Tibial nerve (tissue), 4 donors: ENCODE measurements at regions not wholly inside any gene's neighbourhood (a gene's known extent, or its start where the extent isn't known, plus 50 kb on each side); places are given as distances from the start of the nearest gene placed in this dataset.

Source experiments
- DNase-seq, 2 donors: peaks; one replicate each; pipeline ENCODE4 v3.0.0-alpha.2; 2019; ENCODE audit warnings: low spot score in 2 of 2
- H3K27ac ChIP-seq, 4 donors: fragments of 200-600 bp; sonication (generic) in 3 of 4; one replicate each; pipeline ENCODE4 v1.5.1; 2017 to 2019; ENCODE audit warnings: mild to moderate bottlenecking in 1 of 4
- H3K27me3 ChIP-seq, 2 donors: fragments of 200-600 bp; sonication (generic) in 1 of 2; one replicate each; pipeline versions ENCODE4 v1.5.1 to v1.6.0; 2017 to 2019
- H3K36me3 ChIP-seq, 3 donors: fragments of 200-600 bp; sonication (generic); one replicate each; pipeline ENCODE4 v1.5.1; 2018 to 2019
- H3K4me1 ChIP-seq, 4 donors: fragments of 200-600 bp; sonication (generic) in 3 of 4; one replicate each; pipeline ENCODE4 v1.5.1; 2017 to 2019
- H3K4me3 ChIP-seq, 4 donors: fragments of 200-600 bp; sonication (generic) in 3 of 4; one replicate each; pipeline ENCODE4 v1.5.1; 2017 to 2019; ENCODE audit warnings: mild to moderate bottlenecking in 1 of 4, moderate library complexity in 1 of 4
- H3K9me3 ChIP-seq, 4 donors: fragments of 200-600 bp; sonication (generic) in 3 of 4; one replicate each; pipeline ENCODE4 v1.5.1; 2017 to 2019
- EP300 ChIP-seq, 2 donors: sonication (generic); formaldehyde crosslinking; IDR thresholded peaks; one replicate each; pipeline ENCODE4 v1.6.1; 2017; ENCODE audit warnings: antibody characterized with exemption in 2 of 2, mild to moderate bottlenecking in 1 of 2
- POLR2A ChIP-seq, 2 donors: fragments of 450-650 bp; IDR thresholded peaks; one replicate each; pipeline ENCODE4 v1.6.1; 2017; ENCODE audit warnings: antibody characterized with exemption in 2 of 2, mild to moderate bottlenecking in 2 of 2, moderate library complexity in 2 of 2
- whole genome bisulfite sequencing, 2 donors: methylation state at CpG; one replicate each; pipeline ENCODE4 v1.1.5; 2018; 5-methylcytosine and 5-hydroxymethylcytosine counted together
- TF ChIP-seq, protein P1 (sequence below), 5 experiments: fragments of 200-600 bp in 3 of 5; fragments of 450-650 bp in 2 of 5; sonication (generic) in 3 of 5; IDR thresholded peaks; one replicate each; pipeline ENCODE4 v1.5.1; 2016 to 2019; ENCODE audit warnings: antibody characterized with exemption in 5 of 5, mild to moderate bottlenecking in 3 of 5, moderate library complexity in 2 of 5

GRCh38 chr14:61643555-61643954 is 51.8 kb upstream of the HIF1A start:
- WGBS, 2 donors = 88 to 93% methylated on average over 3 of the region's 3 CpGs
- no peaks in the 10 kb centered on the region for H3K27me3 ChIP-seq
- H3K9me3 ChIP-seq = no peaks in the 10 kb centered on the region
- H3K4me1 ChIP-seq = no peaks in the 10 kb centered on the region
- no peak for DNase-seq
- H3K27ac ChIP-seq = no peak overlapping the region
- no peak overlapping the region for H3K4me3 ChIP-seq
- H3K36me3 ChIP-seq = no peaks in the 10 kb centered on the region
- TF ChIP-seq, protein P1, sequence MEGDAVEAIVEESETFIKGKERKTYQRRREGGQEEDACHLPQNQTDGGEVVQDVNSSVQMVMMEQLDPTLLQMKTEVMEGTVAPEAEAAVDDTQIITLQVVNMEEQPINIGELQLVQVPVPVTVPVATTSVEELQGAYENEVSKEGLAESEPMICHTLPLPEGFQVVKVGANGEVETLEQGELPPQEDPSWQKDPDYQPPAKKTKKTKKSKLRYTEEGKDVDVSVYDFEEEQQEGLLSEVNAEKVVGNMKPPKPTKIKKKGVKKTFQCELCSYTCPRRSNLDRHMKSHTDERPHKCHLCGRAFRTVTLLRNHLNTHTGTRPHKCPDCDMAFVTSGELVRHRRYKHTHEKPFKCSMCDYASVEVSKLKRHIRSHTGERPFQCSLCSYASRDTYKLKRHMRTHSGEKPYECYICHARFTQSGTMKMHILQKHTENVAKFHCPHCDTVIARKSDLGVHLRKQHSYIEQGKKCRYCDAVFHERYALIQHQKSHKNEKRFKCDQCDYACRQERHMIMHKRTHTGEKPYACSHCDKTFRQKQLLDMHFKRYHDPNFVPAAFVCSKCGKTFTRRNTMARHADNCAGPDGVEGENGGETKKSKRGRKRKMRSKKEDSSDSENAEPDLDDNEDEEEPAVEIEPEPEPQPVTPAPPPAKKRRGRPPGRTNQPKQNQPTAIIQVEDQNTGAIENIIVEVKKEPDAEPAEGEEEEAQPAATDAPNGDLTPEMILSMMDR (IDR thresholded peaks at IDR 0.05) = no peak
- TF ChIP-seq POLR2A (IDR thresholded peaks at IDR 0.05) = no peak
- TF ChIP-seq EP300 (IDR thresholded peaks at IDR 0.05) = no peak

DNA sequence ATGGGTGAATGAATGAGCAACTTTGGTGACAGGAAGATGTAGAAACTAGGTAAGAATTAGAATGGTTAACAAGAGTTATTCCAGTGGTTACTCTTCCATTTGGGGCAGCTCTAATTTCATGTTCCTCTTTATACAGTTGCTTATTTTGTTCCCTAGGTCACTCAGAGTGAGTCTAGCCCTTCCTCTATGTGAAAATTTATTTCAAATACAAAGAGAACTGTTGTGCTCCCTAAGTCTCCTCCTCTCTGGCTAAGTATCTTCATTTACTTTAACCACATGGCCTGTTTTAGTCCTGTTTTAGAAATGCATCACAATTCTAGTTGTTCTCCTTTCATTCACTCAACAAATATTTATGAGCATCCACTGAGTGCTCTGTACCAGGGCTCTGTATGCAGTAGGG is 51.1 kb upstream of the HIF1A start:
- no peaks in the 10 kb centered on the region for H3K27me3 ChIP-seq
- no peak overlapping the region for H3K27ac ChIP-seq
- no peaks in the 10 kb centered on the region for H3K36me3 ChIP-seq
- H3K4me1 ChIP-seq = no peaks in the 10 kb centered on the region
- H3K9me3 ChIP-seq = no peaks in the 10 kb centered on the region
- no peak overlapping the region for H3K4me3 ChIP-seq
- TF ChIP-seq, protein P1 (IDR thresholded peaks at IDR 0.05) = no peak
- TF ChIP-seq POLR2A (IDR thresholded peaks at IDR 0.05) (no peak), EP300 (IDR thresholded peaks at IDR 0.05) (no peak)
- DNase-seq = no peak

DNA sequence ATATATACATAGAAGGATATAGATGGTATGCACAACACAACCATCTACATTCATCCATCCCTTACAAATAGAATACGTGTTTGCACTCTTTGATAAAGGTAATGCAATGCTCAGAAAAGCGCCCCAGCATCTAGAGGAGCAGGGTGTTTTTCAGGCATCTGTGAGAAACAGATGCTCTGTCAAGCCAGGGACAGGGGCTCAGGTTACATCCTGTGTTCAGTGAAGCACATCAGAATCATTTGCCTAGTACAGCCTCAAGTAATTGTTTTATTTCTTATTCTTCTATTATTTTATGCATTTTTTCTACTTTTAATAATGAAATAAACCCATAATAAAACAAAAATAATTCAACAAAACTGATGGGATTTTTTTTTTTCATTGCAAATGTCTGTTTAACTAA is 50.5 kb upstream of the HIF1A start:
- Histone ChIP-seq H3K27me3 (no peaks in the 10 kb centered on the region), H3K36me3 (no peaks in the 10 kb centered on the region), H3K4me3 (no peak overlapping the region), H3K4me1 (no peaks in the 10 kb centered on the region), H3K9me3 (no peaks in the 10 kb centered on the region), H3K27ac (no peak overlapping the region)
- TF ChIP-seq, protein P1 (IDR thresholded peaks at IDR 0.05) = no peak
- TF ChIP-seq EP300 (IDR thresholded peaks at IDR 0.05) (no peak), POLR2A (IDR thresholded peaks at IDR 0.05) (no peak)
- 36 to 51% methylated on average over 2 of the region's 2 CpGs for WGBS, 2 donors
- no peak for DNase-seq

GRCh38 chr14:61645247-61645646 is 50.1 kb upstream of the HIF1A start:
- no peaks in the 10 kb centered on the region for H3K9me3 ChIP-seq
- H3K4me1 ChIP-seq = no peaks in the 10 kb centered on the region
- TF ChIP-seq, protein P1 (IDR thresholded peaks at IDR 0.05) = no peak
- TF ChIP-seq EP300 (IDR thresholded peaks at IDR 0.05) (no peak), POLR2A (IDR thresholded peaks at IDR 0.05) (no peak)
- H3K27ac ChIP-seq = no peak overlapping the region
- H3K4me3 ChIP-seq = no peak overlapping the region
- no peaks in the 10 kb centered on the region for H3K27me3 ChIP-seq
- H3K36me3 ChIP-seq = no peaks in the 10 kb centered on the region
- no peak for DNase-seq
